MG63 (cell line): ENCODE measurements at regions not wholly inside any gene's neighbourhood (a gene's known extent, or its start where the extent isn't known, plus 50 kb on each side); places are given as distances from the start of the nearest gene placed in this dataset.
A peak's percentile ranks its signal among the peaks of the same experiment; 100 is the strongest.

Source experiments
- DNase-seq: peaks from one replicate; pipeline ENCODE4 v3.0.0-alpha.2; 2020
- H3K27me3 ChIP-seq: fragments of 250-450 bp; sonication (Bioruptor Pico); 2 replicates; pipeline ENCODE4 v1.5.1; 2020; ENCODE audit warnings: mild to moderate bottlenecking, moderate library complexity
- H3K36me3 ChIP-seq: fragments of 250-450 bp; sonication (Bioruptor Pico); 2 replicates; pipeline ENCODE4 v1.5.1; 2020; ENCODE audit warnings: mild to moderate bottlenecking, moderate library complexity
- H3K4me3 ChIP-seq: fragments of 250-450 bp; sonication (Bioruptor Pico); 2 replicates; pipeline ENCODE4 v1.5.1; 2020; ENCODE audit warnings: mild to moderate bottlenecking, moderate library complexity
- H3K9me3 ChIP-seq: fragments of 250-450 bp; sonication (Bioruptor Pico); 2 replicates; pipeline ENCODE4 v1.5.1; 2020; ENCODE audit warnings: mild to moderate bottlenecking, moderate library complexity

- DNase-seq = no peak
- Histone ChIP-seq H3K27me3 (no peaks in the 10 kb centered on the region), H3K36me3 (peaks cover 5% of the 10 kb centered on the region; the same call in 1 of the 2 replicates), H3K4me3 (no peak overlapping the region), H3K9me3 (no peaks in the 10 kb centered on the region)
These were observed 171.2 kb downstream of the AHSP start for GRCh38 chr16:31698901-31699300.

- Histone ChIP-seq H3K36me3 (peaks cover 5% of the 10 kb centered on the region; the same call in 1 of the 2 replicates), H3K4me3 (no peak overlapping the region), H3K9me3 (no peaks in the 10 kb centered on the region), H3K27me3 (no peaks in the 10 kb centered on the region)
- DNase-seq = no peak
These were observed 171.9 kb downstream of the AHSP start for GRCh38 chr16:31699601-31700000.

GRCh38 chr16:31700200-31700529, 172.5 kb downstream of the AHSP start:
- peak; percentile 80 for DNase-seq
- H3K27me3 ChIP-seq = no peaks in the 10 kb centered on the region

GRCh38 chr16:31700530-31701388, 172.8 kb upstream of the ZNF267 start:
- DNase-seq = no peak
- Histone ChIP-seq H3K4me3 (peak overlapping the region; percentile 72), H3K27me3 (no peaks in the 10 kb centered on the region), H3K9me3 (no peaks in the 10 kb centered on the region), H3K36me3 (peaks cover 5% of the 10 kb centered on the region; the same call in 1 of the 2 replicates)

More at GRCh38 chr16:31700200-31700529, 172.5 kb downstream of the AHSP start:
- no peaks in the 10 kb centered on the region for H3K9me3 ChIP-seq
- peak overlapping the region; percentile 72 for H3K4me3 ChIP-seq
- H3K36me3 ChIP-seq = peaks cover 5% of the 10 kb centered on the region; the same call in 1 of the 2 replicates

GRCh38 chr16:31701734-31702133, 171.9 kb upstream of the ZNF267 start:
- Histone ChIP-seq H3K4me3 (no peak overlapping the region), H3K27me3 (no peaks in the 10 kb centered on the region), H3K36me3 (peaks cover 8% of the 10 kb centered on the region; the same call in 1 of the 2 replicates), H3K9me3 (no peaks in the 10 kb centered on the region)
- DNase-seq = no peak

- DNase-seq = no peak
- Histone ChIP-seq H3K9me3 (no peaks in the 10 kb centered on the region), H3K27me3 (no peaks in the 10 kb centered on the region), H3K36me3 (peaks cover 10% of the 10 kb centered on the region; the same call in 1 of the 2 replicates), H3K4me3 (no peak overlapping the region)
These were observed 170.8 kb upstream of the ZNF267 start for GRCh38 chr16:31702796-31703195.

- no peak overlapping the region for H3K4me3 ChIP-seq
- H3K36me3 ChIP-seq = peaks cover 10% of the 10 kb centered on the region
- DNase-seq = no peak
- H3K9me3 ChIP-seq = no peaks in the 10 kb centered on the region
- no peaks in the 10 kb centered on the region for H3K27me3 ChIP-seq
These were observed 170.0 kb upstream of the ZNF267 start for GRCh38 chr16:31703526-31704128.

GRCh38 chr16:31704138-31704537, 169.5 kb upstream of the ZNF267 start:
- Histone ChIP-seq H3K36me3 (peaks cover 10% of the 10 kb centered on the region), H3K4me3 (no peak overlapping the region), H3K9me3 (no peaks in the 10 kb centered on the region), H3K27me3 (no peaks in the 10 kb centered on the region)
- DNase-seq = no peak

- Histone ChIP-seq H3K9me3 (no peaks in the 10 kb centered on the region), H3K27me3 (no peaks in the 10 kb centered on the region), H3K36me3 (peaks cover 10% of the 10 kb centered on the region), H3K4me3 (no peak overlapping the region)
- no peak for DNase-seq
These were observed 168.2 kb upstream of the ZNF267 start for GRCh38 chr16:31705371-31705770.

- peaks cover 10% of the 10 kb centered on the region for H3K36me3 ChIP-seq
- no peaks in the 10 kb centered on the region for H3K27me3 ChIP-seq
- H3K9me3 ChIP-seq = no peaks in the 10 kb centered on the region
- no peak overlapping the region for H3K4me3 ChIP-seq
- no peak for DNase-seq
These were observed 167.3 kb upstream of the ZNF267 start for GRCh38 chr16:31706318-31706717.

GRCh38 chr16:31706925-31707324, 166.7 kb upstream of the ZNF267 start:
- Histone ChIP-seq H3K4me3 (no peak overlapping the region), H3K36me3 (peaks cover 10% of the 10 kb centered on the region)

GRCh38 chr16:31707743-31708335, 165.8 kb upstream of the ZNF267 start:
- H3K27me3 ChIP-seq = no peaks in the 10 kb centered on the region
- no peak overlapping the region for H3K4me3 ChIP-seq
- H3K36me3 ChIP-seq = peaks cover 10% of the 10 kb centered on the region
- no peak for DNase-seq
- H3K9me3 ChIP-seq = no peaks in the 10 kb centered on the region

More at GRCh38 chr16:31706925-31707324, 166.7 kb upstream of the ZNF267 start:
- Histone ChIP-seq H3K27me3 (no peaks in the 10 kb centered on the region), H3K9me3 (no peaks in the 10 kb centered on the region)
- no peak for DNase-seq

GRCh38 chr16:31708348-31708747, 165.3 kb upstream of the ZNF267 start:
- peaks cover 9% of the 10 kb centered on the region for H3K36me3 ChIP-seq
- H3K9me3 ChIP-seq = no peaks in the 10 kb centered on the region
- no peak for DNase-seq
- H3K27me3 ChIP-seq = no peaks in the 10 kb centered on the region
- H3K4me3 ChIP-seq = no peak overlapping the region

- peaks cover 5% of the 10 kb centered on the region for H3K36me3 ChIP-seq
- no peak overlapping the region for H3K4me3 ChIP-seq
- H3K9me3 ChIP-seq = no peaks in the 10 kb centered on the region
- no peak for DNase-seq
- H3K27me3 ChIP-seq = no peaks in the 10 kb centered on the region
These were observed 164.4 kb upstream of the ZNF267 start for GRCh38 chr16:31709181-31709580.

GRCh38 chr16:31710134-31710533, 163.5 kb upstream of the ZNF267 start:
- no peak for DNase-seq
- H3K27me3 ChIP-seq = no peaks in the 10 kb centered on the region
- H3K9me3 ChIP-seq = no peaks in the 10 kb centered on the region
- peaks cover 15% of the 10 kb centered on the region for H3K36me3 ChIP-seq
- no peak overlapping the region for H3K4me3 ChIP-seq

- no peaks in the 10 kb centered on the region for H3K9me3 ChIP-seq
- no peak for DNase-seq
- H3K36me3 ChIP-seq = peaks cover 22% of the 10 kb centered on the region
- H3K27me3 ChIP-seq = no peaks in the 10 kb centered on the region
- H3K4me3 ChIP-seq = no peak overlapping the region
These were observed 162.7 kb upstream of the ZNF267 start for GRCh38 chr16:31710880-31711279.

GRCh38 chr16:31711344-31711845, 162.2 kb upstream of the ZNF267 start:
- no peak for DNase-seq
- Histone ChIP-seq H3K4me3 (no peak overlapping the region), H3K36me3 (peaks cover 21% of the 10 kb centered on the region), H3K27me3 (no peaks in the 10 kb centered on the region), H3K9me3 (no peaks in the 10 kb centered on the region)
